Ishikawa (cell line): ENCODE measurements at regions not wholly inside any gene's neighbourhood (a gene's known extent, or its start where the extent isn't known, plus 50 kb on each side); places are given as distances from the start of the nearest gene placed in this dataset.

ENCODE experiments used
- CEBPB ChIP-seq: IDR thresholded peaks from 2 replicates; pipeline ENCODE4 v1.6.1; 2012
- EGR1 ChIP-seq: IDR thresholded peaks from 2 replicates; pipeline ENCODE4 v1.6.1; 2012
- EP300 ChIP-seq: IDR thresholded peaks from 2 replicates; pipeline ENCODE4 v1.6.1; 2012; ENCODE audit warnings: borderline replicate concordance
- MAX ChIP-seq: IDR thresholded peaks from 2 replicates; pipeline ENCODE4 v1.6.1; 2012
- NFIC ChIP-seq: IDR thresholded peaks from 2 replicates; pipeline ENCODE4 v1.6.1; 2012
- RAD21 ChIP-seq: IDR thresholded peaks from 2 replicates; pipeline ENCODE4 v1.6.1; 2012; ENCODE audit warnings: low read depth
- TAF1 ChIP-seq: IDR thresholded peaks from 2 replicates; pipeline ENCODE4 v1.6.1; 2012; ENCODE audit warnings: low read depth, mild to moderate bottlenecking
- TEAD4 ChIP-seq: IDR thresholded peaks from 2 replicates; pipeline ENCODE4 v1.6.1; 2012
- ZBTB7A ChIP-seq: IDR thresholded peaks from 2 replicates; pipeline ENCODE4 v1.6.1; 2012; ENCODE audit warnings: low read depth

GRCh38 chr19:30089086-30089665 is 147.1 kb downstream of the URI1 start:
- TF ChIP-seq CEBPB (no peak), MAX (no peak), TEAD4 (no peak), NFIC (no peak), ZBTB7A (no peak), EGR1 (no peak), EP300 (no peak), TAF1 (no peak), RAD21 (no peak)
